OCI-LY1 (cell line): ENCODE measurements at regions not wholly inside any gene's neighbourhood (a gene's known extent, or its start where the extent isn't known, plus 50 kb on each side); places are given as distances from the start of the nearest gene placed in this dataset.

Source experiments
- CTCF ChIP-seq: fragments of 200-600 bp; sonication (generic), shearing (Covaris generic); IDR thresholded peaks from 2 replicates; pipeline ENCODE4 v1.5.1; 2017; ENCODE audit warnings: mild to moderate bottlenecking, antibody characterized with exemption, low read length, moderate library complexity, mixed read lengths
- EZH2 ChIP-seq: fragments of 200-600 bp; sonication (generic), shearing (Covaris generic); IDR thresholded peaks from 2 replicates; pipeline ENCODE4 v1.8.0; 2017; ENCODE audit warnings: borderline replicate concordance, mixed run types, mild to moderate bottlenecking, antibody characterized with exemption, low read length, moderate library complexity, mixed read lengths

- TF ChIP-seq CTCF (no peak), EZH2 (no peak)
Observed at GRCh38 chr9:2341126-2341525, 280.5 kb upstream of the VLDLR start.
